ENCODE measurements at regions not wholly inside any gene's neighbourhood (a gene's known extent, or its start where the extent isn't known, plus 50 kb on each side); places are given as distances from the start of the nearest gene placed in this dataset.

GRCh38 chr12:4001031-4001430 lies 127.8 kb upstream of the PARP11 start:
- Histone ChIP-seq H3K4me3 (ENCODE audit: low read depth, low read length, poor library complexity, severe bottlenecking) (no peak overlapping the region), H3K9me2 (ENCODE audit: insufficient read depth, low read length) (no peaks in the 10 kb centered on the region), H3K4me2 (ENCODE audit: low read length) (no peak overlapping the region), H2AFZ (ENCODE audit: low read length) (no peak overlapping the region), H3K27ac (ENCODE audit: low read depth, low read length, poor library complexity, severe bottlenecking) (no peak overlapping the region), H3K4me1 (ENCODE audit: insufficient read depth, low read length, poor library complexity, severe bottlenecking) (no peaks in the 10 kb centered on the region), H3K79me2 (ENCODE audit: insufficient read depth, low read depth, low read length) (no peaks in the 10 kb centered on the region), H3K9me3 (ENCODE audit: low read length) (no peaks in the 10 kb centered on the region), H3K36me3 (ENCODE audit: insufficient read depth, low read length) (no peaks in the 10 kb centered on the region), H4K20me1 (ENCODE audit: insufficient read depth, low read length) (no peaks in the 10 kb centered on the region)
- no TSS peak for BruUV-seq (replicated peaks)
- ChIA-PET POLR2A (interaction anchor here (0.6 kb wide), 1 partner anchor 329 kb away, joined by 3 read pairs; no protein-coding TSS in a partner anchor), CTCF (ENCODE audit: unreplicated experiment) (no interaction called here)
- DNase-seq (ENCODE audit: low spot score) = no peak
- intact Hi-C loops (cut with micrococcal nuclease; ENCODE audit: unreplicated experiment) = no loop called here
- TF ChIP-seq CTCF (conservative IDR thresholded peaks at IDR 0.05; ENCODE audit: low read length) = no peak
- no peak for TF ChIP-seq EZH2phosphoT487 (IDR thresholded peaks at IDR 0.05; ENCODE audit: borderline replicate concordance, low read depth, low read length)

GRCh38 chr12:3999904-4000303 lies 126.7 kb upstream of the PARP11 start:
- Histone ChIP-seq H3K36me3 (ENCODE audit: insufficient read depth, low read length) (no peaks in the 10 kb centered on the region), H3K9me3 (ENCODE audit: low read length) (no peaks in the 10 kb centered on the region), H2AFZ (ENCODE audit: low read length) (no peak overlapping the region), H3K4me1 (ENCODE audit: insufficient read depth, low read length, poor library complexity, severe bottlenecking) (no peaks in the 10 kb centered on the region), H3K79me2 (ENCODE audit: insufficient read depth, low read depth, low read length) (no peaks in the 10 kb centered on the region), H3K4me2 (ENCODE audit: low read length) (no peak overlapping the region), H3K27ac (ENCODE audit: low read depth, low read length, poor library complexity, severe bottlenecking) (no peak overlapping the region), H4K20me1 (ENCODE audit: insufficient read depth, low read length) (no peaks in the 10 kb centered on the region), H3K4me3 (ENCODE audit: low read depth, low read length, poor library complexity, severe bottlenecking) (no peak overlapping the region), H3K9me2 (ENCODE audit: insufficient read depth, low read length) (no peaks in the 10 kb centered on the region)
- ChIA-PET CTCF (ENCODE audit: unreplicated experiment) (no interaction called here), POLR2A (interaction anchor here (1.0 kb wide), 1 partner anchor 9 kb away, joined by 3 read pairs; no protein-coding TSS in a partner anchor)
- intact Hi-C loops (cut with micrococcal nuclease; ENCODE audit: unreplicated experiment) = no loop called here
- DNase-seq (ENCODE audit: low spot score) = no peak
- no TSS peak for BruUV-seq (replicated peaks)
- TF ChIP-seq EZH2phosphoT487 (IDR thresholded peaks at IDR 0.05; ENCODE audit: borderline replicate concordance, low read depth, low read length) = no peak
- no peak for TF ChIP-seq CTCF (conservative IDR thresholded peaks at IDR 0.05; ENCODE audit: low read length)

- Histone ChIP-seq H3K79me2 (ENCODE audit: insufficient read depth, low read depth, low read length) (no peaks in the 10 kb centered on the region), H3K4me2 (ENCODE audit: low read length) (no peak overlapping the region), H3K4me3 (ENCODE audit: low read depth, low read length, poor library complexity, severe bottlenecking) (no peak overlapping the region), H3K27ac (ENCODE audit: low read depth, low read length, poor library complexity, severe bottlenecking) (no peak overlapping the region), H3K9me3 (ENCODE audit: low read length) (no peaks in the 10 kb centered on the region), H3K36me3 (ENCODE audit: insufficient read depth, low read length) (no peaks in the 10 kb centered on the region), H3K9me2 (ENCODE audit: insufficient read depth, low read length) (no peaks in the 10 kb centered on the region), H3K4me1 (ENCODE audit: insufficient read depth, low read length, poor library complexity, severe bottlenecking) (no peaks in the 10 kb centered on the region), H2AFZ (ENCODE audit: low read length) (no peak overlapping the region), H4K20me1 (ENCODE audit: insufficient read depth, low read length) (no peaks in the 10 kb centered on the region)
- CTCF ChIA-PET (ENCODE audit: unreplicated experiment) = no interaction called here
- no peak for TF ChIP-seq CTCF (conservative IDR thresholded peaks at IDR 0.05; ENCODE audit: low read length)
- TF ChIP-seq EZH2phosphoT487 (IDR thresholded peaks at IDR 0.05; ENCODE audit: borderline replicate concordance, low read depth, low read length) = no peak
- POLR2A ChIA-PET = interaction anchor here (0.6 kb wide), 1 partner anchor 114 kb away, joined by 3 read pairs; no protein-coding TSS in a partner anchor
- no peak for DNase-seq (ENCODE audit: low spot score)
- BruUV-seq (replicated peaks) = no TSS peak
- intact Hi-C loops (cut with micrococcal nuclease; ENCODE audit: unreplicated experiment) = no loop called here
Observed at GRCh38 chr12:3998968-3999792, 126.0 kb upstream of the PARP11 start.
